ENCODE measurements at regions not wholly inside any gene's neighbourhood (a gene's known extent, or its start where the extent isn't known, plus 50 kb on each side); places are given as distances from the start of the nearest gene placed in this dataset.
"Not testable (repeated sequence)": the region's sequence is repeated elsewhere in the genome, so short reads cannot be mapped to it uniquely, and the experiment has no call there.

DNA sequence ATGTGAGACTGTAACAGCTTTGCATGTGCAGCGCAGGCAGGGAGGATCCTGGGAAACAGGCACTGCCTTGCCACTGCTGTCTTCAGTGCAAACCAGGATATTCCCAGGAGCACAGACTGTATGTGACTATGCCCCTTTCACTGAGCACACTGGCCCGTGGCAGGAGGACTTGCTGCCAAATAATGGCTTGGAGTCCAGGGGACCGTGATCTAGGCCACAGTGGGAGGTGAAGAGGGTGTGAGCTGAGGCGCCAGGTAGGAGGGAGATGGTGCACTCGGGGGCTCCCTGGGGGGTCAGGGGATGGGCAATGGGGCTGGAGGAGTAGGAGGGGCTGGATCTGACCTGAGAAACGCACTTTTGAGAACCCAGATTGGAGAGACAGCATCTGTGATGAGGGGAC is 193.4 kb upstream of the ZNF32 start:
- intact Hi-C loops (cut with micrococcal nuclease), result no loop called here

DNA sequence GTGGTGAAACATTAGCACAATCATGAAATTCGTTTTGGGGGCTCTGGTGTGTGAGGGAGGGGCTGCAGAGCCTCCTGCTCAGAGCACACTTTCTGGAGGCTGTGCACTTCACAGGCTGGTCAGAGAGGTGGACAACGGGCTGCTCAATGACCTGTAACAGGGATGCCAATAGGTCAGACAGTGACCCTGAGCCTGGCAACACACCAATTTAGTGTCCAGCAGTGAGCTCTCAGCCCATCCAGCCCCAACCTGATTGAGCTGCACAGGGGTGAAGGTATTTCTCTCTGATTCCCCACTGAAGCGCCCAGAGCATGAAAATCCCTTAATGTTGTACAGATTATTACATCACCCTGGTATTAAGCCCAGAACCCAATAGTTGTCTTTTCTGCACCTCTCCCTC is 191.3 kb upstream of the ZNF32 start:
- intact Hi-C loops (cut with micrococcal nuclease), result no loop called here

DNA sequence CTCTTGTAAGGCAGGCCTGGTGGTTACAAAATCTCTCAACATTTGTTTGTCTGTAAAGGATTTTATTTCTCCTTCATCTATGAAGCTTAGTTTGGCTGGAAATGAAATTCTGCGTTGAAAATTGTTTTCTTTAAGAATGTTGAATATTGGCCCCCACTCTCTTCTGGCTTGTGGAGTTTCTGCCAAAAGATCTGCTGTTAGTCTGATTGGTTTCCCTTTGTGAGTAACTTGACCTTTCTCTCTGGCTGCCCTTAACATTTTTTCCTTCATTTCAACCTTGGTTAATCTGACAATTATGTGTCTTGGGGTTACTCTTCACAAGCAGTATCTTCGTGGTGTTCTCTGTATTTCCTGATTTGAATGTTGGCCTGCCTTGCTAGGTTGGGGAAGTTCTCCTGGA is 186.1 kb upstream of the ZNF32 start:
- intact Hi-C loops (cut with micrococcal nuclease), result not testable (repeated sequence)

DNA sequence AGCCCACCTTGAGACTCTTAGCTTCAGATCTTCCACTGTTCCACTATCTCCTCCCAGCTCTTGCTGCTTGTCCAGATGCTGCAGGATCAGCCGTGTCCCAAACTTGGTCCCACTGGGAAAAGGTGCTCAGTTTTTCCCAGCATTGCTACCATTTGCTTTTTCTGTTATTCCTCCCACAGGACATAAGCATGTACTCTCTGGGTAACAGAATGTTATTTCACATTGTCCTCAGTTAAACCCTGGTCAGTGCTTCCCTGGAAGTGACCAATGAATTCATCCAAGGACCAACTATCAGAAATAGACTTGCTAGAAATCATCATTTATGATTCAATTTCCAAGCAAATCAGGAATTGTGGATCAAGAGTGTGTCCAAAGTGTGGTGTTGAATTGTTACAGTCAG is 179.2 kb upstream of the ZNF32 start:
- intact Hi-C loops (cut with micrococcal nuclease), result no loop called here

DNA sequence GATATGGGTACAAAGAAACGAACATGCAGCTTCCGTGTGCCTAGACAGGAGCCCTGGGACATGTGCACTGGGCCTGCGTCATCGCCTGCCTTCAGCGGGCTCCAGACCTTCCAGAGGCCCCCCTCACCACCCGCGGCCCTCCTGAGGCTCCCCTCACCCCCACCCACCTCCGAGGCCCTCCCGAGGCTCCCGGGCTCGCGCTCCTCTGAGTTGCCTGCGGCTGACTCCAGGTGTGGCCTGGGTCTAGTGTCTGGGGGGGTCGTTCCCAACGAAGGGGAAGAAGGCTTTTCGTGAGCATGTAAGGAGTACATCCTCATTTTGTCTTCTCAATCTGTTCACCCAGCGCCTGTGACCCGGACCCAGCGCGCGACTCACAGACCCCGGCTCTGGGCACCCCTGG is 177.3 kb upstream of the ZNF32 start:
- intact Hi-C loops (cut with micrococcal nuclease), result no loop called here

DNA sequence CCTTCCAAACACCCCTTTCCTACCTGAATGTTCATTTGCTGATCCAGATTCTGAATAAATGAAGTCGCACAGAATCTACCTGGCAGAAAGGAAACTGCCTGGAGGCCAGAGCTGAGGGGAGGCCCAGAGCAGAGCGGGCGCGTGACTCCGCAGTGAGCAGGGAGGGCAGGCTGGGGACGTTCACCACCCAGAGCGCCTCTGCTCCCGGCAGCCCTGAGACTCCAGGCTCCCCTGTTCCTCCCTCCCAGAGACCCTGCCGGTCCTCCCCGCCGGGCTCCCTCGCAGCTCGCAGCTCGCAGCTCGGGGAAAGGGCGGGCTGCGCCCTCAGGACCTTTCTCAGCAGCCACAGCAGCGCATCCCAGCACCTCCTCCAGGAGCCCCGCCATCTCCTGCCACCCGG is 176.7 kb upstream of the ZNF32 start:
- intact Hi-C loops (cut with micrococcal nuclease), result no loop called here

DNA sequence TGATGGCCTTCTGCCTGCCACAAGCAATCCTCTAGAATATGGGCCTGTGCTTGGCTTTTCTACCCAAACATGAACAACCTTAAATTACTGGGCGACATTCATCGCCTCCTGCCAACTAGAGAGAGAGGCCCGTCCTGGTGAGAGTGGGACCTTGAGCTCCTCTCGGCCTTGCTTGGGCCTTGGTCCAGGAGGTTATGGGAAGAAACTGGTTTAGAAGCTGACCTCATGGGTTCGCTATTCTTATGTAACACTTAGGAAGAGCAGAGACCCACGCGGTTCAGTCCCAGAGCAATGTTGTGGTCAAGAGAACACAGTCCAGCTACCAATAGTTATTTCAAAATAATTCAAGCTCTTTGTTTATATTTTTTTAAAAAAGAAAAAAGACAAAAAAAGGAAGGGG is 176.3 kb upstream of the ZNF32 start:
- intact Hi-C loops (cut with micrococcal nuclease), result no loop called here

DNA sequence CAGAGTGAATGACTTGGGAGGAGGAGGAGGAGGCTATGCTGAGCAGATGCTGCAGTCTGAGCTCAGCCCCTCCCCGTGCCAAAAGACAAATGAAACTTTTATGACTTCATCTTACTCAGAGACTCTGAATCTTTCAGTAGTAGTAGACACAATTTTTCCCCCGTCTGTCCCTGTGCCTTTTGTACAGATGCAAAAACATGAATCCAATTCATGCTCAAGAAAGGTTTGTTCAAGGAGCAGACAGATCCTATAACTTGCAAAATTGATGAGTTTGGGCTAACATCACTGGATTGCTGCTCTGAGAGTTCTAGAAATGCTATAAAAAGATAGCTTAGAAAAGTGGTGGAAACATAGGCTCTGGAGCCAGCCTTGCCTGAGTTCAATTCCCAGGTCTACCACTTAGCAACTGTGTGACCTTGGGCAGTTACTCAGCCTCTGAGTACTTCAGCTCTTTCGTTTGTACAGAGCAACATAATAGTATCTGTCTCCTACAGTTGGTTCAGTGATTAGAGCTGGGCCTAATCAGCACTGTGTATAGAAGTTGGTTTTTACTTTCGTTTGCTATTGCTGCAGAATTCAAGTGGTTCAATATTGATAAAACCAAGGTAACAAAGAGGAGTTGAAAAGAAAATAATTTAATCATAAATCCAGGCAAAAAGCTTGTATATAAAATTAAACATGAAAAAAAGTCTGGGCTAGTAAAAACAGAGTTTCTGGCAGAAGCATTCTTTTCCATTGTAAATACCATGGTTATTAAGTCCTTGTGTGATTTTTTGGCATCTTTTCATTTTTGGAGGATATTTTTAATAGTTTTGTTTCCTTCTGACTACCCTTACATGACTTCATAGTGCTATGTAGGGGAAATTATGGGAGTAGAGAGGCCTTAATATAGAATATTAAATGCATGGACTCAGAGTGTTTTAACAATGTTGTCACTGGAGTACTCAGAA is 174.2 kb upstream of the ZNF32 start:
- intact Hi-C loops (cut with micrococcal nuclease), result no loop called here

DNA sequence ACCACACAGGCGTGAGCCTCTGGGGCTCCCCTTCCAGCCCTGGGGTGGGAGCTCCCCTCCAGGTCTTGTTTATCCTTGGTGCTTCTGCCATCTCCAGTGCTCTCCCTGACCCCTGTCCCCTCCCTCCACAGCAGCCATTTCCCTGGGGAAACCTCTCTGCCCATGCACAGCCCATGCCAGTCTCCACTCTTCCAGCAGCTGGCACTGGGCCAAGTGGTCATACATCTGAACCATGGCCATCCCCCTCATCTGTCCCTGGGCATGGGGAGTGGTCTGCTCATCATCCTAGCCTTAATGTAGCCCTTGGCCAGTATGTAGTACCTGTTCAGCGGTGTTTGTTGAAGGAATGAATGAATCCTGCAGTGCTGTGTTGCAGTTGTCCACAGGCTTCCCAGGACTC is 172.4 kb upstream of the ZNF32 start:
- intact Hi-C loops (cut with micrococcal nuclease), result no loop called here

DNA sequence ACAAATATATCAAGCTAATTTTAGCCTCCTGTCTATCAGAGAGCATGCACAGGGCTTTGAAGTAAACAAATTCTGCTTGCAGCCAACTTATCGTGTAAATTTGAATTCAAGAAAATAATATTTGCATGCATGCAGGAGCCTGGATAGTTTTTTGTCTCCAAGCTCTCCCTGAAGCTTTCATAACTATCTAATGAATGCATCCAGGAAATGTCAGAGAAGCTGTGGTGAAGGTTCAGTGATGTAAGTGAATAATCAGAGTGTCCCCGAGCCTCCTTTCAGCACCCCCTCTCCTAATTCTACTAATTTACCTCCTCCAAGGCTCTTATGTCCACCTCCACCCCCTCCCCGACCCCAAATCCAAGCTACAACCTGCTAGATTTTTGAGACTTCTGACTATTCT is 172.0 kb upstream of the ZNF32 start:
- intact Hi-C loops (cut with micrococcal nuclease), result no loop called here

DNA sequence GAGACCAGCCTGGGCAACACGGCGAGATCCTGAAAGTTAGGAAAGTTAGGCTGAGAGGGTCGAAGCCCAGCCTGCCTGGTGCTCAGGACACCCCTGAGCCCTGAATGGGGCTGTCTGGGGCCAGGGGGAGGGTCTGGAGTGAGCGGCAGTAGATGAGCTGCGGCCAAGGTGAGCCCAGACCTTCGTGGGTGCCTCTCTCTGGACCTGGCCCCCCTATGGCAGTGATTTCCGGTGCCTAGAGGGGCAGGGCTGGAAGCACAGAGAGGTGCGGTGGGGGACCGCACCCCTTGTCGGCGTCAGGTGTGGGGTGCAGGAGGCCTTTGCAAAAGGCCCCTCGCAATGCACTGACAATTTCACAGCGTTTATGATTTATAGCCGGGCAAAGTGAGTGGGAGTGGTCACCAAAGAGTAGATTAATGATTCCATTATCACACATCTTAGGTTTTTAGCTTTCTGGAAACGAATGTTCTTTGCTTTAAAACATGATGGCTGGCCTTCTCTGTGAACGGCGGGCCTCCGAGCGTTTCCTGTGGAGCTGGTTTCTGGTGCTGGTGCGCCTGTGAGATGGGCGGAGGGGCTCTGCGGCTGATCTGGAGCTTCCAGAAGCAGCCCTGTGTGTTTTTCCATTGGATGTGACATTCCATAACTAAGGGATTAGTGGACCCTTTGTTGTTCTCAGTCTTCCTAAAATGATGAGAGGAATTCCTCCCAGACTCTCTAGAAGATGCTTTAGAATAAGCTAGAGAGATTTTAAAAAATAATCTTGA is 171.0 kb upstream of the ZNF32 start:
- intact Hi-C loops (cut with micrococcal nuclease), result no loop called here

DNA sequence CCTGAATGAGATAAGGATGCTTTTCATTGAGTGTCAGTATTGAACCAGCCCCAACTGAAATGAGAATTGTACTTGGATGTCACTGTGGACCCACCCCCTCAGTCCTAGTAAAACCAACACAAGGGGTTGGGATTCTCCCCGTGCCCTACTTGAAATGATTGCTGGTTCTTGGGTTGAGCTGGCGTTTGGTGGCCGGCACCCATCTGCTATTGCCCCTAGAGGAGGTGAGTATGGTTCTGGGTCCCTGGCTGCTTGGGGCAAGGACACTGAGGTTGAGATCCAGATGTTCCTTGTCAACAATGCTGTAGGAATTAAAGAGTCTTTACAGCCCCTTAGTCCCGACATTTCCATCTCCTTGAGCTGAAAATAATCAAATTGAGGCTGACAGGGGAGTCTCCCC is 170.0 kb upstream of the ZNF32 start:
- intact Hi-C loops (cut with micrococcal nuclease), result no loop called here

DNA sequence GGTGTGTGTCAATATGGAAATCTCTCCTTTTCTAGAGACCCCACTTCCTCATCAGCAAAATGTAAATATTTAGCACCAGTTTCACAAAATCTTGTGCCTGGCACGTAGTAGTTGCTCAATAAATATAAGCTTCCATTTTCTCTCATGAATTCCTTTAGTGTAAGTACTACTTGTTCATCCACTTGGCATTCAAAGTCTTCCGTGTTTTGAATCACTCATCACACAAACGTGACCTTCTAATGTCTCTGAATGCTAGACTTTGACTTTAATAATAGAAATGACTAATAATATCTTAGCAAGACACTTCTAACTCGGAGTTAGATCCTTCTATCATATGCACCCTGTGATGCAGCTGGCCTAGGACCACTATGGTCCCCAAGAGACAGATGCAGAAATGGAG is 168.7 kb upstream of the ZNF32 start:
- intact Hi-C loops (cut with micrococcal nuclease), result no loop called here

DNA sequence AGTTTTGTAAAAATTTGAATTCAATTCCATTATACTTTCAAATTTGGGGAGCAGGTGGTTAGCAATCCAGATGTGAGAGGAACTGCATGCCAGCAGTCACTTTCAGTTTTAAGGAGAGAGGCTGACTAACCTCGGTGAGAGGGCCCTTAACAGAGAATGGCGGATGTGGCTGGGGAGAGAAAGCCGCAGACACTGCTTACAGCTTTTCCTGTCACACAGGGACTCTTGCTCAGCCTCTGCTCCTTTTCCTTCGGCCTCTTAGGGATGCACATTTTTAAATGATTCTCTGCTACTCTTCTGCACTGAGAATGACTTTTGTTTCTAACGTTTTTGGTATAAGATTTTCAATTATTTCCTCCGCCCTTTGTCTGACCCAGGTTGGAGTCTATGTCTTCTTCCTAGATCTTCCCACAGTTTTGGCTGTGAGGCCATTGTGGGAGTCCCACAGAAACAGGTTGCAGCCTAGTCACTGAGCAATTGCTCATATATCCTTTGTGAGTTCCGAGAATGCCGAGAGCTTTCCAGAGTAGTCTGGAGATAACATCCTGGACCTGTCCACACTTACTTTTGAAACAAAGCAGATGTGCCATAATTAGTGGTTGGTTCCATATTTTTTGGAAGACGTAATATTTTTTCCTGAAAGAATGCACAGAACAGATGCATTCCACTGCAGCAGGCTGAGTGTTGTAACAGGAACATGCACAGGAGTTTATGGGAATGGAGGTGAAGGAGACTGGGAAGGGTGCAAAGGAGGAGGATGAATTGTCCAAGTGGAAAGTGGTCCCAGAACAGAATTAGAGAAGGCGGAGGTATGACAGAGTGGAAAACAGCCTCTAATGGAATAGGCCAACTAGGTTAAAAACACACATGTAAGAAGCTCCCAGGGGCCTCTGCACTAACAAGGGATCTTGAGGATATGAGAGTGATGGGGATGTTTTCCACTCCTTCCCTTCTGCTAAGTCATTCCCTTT is 168.0 kb upstream of the ZNF32 start:
- intact Hi-C loops (cut with micrococcal nuclease), result loop anchor here (1.0 kb wide), 2 partner anchors 8 to 34 kb away; no protein-coding TSS in a partner anchor

DNA sequence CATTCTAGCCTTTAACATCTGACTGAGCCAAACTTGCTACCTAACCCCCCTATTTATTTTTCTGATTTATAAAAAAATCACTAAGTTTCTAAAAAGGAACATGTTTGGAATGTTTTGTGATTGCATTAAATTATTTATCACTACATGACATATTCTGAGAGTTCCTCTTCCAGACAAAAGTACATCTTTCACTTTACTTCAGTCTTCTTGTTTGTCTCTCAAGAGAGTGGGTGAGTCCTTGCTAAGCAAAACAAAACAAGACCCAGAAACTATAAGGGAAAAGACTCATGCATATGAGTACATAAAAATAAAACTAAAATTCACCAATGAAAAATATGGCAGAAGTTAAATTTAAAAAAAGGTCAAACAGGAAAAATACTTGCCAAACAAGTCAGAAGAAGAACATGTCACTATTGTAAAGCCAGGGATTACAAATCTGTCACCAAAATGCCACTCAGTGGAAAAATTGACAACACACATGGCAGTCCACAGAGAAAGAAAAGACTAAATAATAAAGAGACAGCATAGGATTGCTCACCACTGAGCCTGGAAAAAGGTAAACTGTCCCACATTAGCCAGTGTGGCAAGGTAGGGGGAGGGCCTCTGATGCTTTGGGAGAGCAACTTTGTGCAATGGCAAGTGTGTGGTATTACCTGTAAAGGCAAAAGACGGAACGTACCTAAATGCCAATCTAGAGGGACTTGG is 166.7 kb upstream of the ZNF32 start:
- intact Hi-C loops (cut with micrococcal nuclease), result no loop called here

DNA sequence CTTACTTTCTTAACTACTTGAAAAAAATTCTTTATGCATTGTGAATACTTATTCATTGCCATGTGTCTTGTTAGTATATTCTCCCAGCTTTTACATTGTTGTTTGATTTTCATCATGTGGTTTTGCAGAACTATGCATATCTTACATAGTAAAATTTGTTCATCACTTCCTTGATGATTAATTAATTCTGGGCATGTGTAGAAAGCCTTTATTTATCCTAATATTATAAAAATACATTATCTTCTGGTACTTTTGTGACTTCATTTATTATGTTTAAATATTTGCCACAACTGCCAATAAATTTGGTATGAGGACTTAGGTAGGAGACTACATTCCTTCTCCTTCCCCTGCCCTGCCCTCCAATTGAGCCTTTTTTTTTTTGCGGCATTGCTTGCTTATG is 166.0 kb upstream of the ZNF32 start:
- intact Hi-C loops (cut with micrococcal nuclease), result no loop called here

DNA sequence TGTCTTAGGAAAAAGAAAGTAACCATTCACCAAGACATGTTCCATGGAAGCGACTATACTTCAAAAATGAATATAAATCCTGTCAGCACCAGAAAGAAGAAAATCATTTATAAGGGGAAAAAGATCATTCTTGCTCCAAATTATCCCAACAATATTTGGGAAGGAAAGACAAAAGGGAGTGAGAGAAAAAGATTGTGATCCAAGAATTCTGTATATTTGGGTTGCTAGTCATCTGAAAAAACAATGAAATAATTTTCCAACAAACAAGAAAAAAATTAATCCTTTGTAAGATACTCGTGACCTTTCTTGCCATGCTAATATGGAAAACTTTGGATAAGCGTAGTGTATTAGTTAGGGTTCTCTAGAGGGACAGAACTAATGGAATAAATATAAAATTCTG is 163.2 kb upstream of the ZNF32 start:
- intact Hi-C loops (cut with micrococcal nuclease), result no loop called here

DNA sequence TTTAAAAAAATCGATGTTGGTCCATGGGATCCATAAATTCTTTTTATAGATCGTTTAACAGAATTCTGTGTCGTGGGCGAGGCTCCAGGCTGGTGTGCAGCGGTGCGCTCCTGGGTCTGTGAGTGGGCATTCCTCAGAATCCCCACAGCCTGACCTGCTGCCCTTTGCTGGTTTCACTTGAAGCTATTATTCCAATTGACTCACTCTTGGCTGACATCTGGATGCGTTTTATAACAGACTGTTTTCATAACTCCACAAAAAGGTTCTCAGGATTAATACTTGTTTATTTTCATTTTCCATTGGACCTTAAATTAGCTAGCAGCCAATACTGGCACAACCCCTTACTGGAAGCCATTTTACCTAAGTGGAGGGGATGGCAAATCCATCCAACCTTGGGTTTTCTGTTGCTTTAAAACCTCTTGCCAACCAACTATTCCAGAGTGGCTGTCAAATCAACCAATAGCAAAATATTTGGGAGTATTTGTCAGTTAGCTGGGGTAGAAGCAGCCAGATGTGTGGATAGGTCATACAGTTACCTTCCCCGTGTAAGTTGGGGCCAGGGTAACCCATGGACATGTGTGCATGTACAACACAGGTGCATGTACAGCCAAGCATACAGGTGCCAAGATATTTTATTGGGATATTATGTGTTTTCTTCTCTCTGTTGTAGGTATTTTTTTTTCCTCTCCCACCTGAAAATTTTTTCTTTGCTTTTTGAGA is 160.7 kb upstream of the ZNF32 start:
- intact Hi-C loops (cut with micrococcal nuclease), result no loop called here

DNA sequence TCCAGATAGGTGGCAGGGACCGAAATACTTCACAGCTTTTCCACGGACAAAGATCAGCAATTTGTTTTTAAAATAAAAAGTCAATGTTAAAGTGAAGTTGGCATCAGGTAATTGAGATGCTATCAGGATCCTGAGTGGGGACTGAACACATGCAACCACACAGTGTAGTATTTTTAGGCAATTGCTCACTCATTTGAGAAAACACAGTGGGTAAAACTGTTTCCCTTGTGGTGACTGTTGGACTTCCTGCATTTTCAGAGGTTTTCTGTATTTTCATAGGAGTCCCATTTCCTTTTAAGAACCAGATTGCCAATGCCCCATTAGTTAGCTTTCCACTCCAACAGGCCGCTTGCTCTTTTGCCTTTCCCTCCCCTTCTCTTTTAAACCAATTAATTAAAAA is 159.5 kb upstream of the ZNF32 start:
- intact Hi-C loops (cut with micrococcal nuclease), result loop anchor here (1.0 kb wide), 1 partner anchor 8 kb away; no protein-coding TSS in a partner anchor
